Caco-2 (cell line): ENCODE measurements at regions not wholly inside any gene's neighbourhood (a gene's known extent, or its start where the extent isn't known, plus 50 kb on each side); places are given as distances from the start of the nearest gene placed in this dataset.

ENCODE experiments used
- BruUV-seq: library from RNA; stranded (reverse); fragments of 400-500 nt; replicated peaks from 2 replicates; lab custom pipeline; 2021; lab: Mats Ljungman, UMichigan
- CTCF ChIA-PET: fragments of 300-600 bp; sonication (Branson Sonifier 250); formaldehyde crosslinking; loops from one replicate; lab custom pipeline; 2022; ENCODE audit warnings: antibody characterized with exemption; lab: Charles Lee
- POLR2A ChIA-PET: fragments of 300-600 bp; sonication (Branson Sonifier 250); formaldehyde crosslinking; loops from one replicate; lab custom pipeline; 2022; ENCODE audit warnings: antibody characterized with exemption; lab: Charles Lee
- DNase-seq, 2 experiments: peaks; one replicate each; pipeline versions ENCODE4 v3.0.0 to v3.0.0-alpha.2; 2020 to 2022
- H3K27me3 ChIP-seq: replicated peaks from 2 replicates; pipeline ENCODE4 v1.6.0; 2011; ENCODE audit warnings: low read length; ENCODE audit not compliant: control insufficient read depth, insufficient read depth
- H3K36me3 ChIP-seq: 2 replicates; pipeline ENCODE4 v1.5.1; 2011; ENCODE audit warnings: low read length; ENCODE audit not compliant: control insufficient read depth, insufficient read depth
- H3K4me1 ChIP-seq: fragments of 250-450 bp; sonication (Bioruptor Pico); 2 replicates; pipeline ENCODE4 v1.5.1; 2020; ENCODE audit warnings: mild to moderate bottlenecking
- H3K4me3 ChIP-seq: 2 replicates; pipeline ENCODE4 v1.5.1; 2011; ENCODE audit warnings: low read depth, mild to moderate bottlenecking, control low read depth, low read length
- H3K9me3 ChIP-seq: fragments of 250-450 bp; sonication (Bioruptor Pico); 2 replicates; pipeline ENCODE4 v1.5.1; 2020; ENCODE audit warnings: mild to moderate bottlenecking, moderate library complexity
- H3K27ac Mint-ChIP-seq: one replicate; pipeline ENCODE4 v1.8.0; 2022; ENCODE audit warnings: mixed read lengths; ENCODE audit not compliant: unreplicated experiment
- H3K27me3 Mint-ChIP-seq: one replicate; pipeline ENCODE4 v1.8.0; 2022; ENCODE audit warnings: mixed read lengths; ENCODE audit not compliant: insufficient read depth, unreplicated experiment
- H3K36me3 Mint-ChIP-seq: one replicate; pipeline ENCODE4 v1.8.0; 2022; ENCODE audit warnings: mild to moderate bottlenecking, mixed read lengths; ENCODE audit not compliant: insufficient read depth, unreplicated experiment
- H3K4me1 Mint-ChIP-seq: one replicate; pipeline ENCODE4 v1.8.0; 2022; ENCODE audit warnings: low read depth, mixed read lengths; ENCODE audit not compliant: unreplicated experiment
- H3K4me3 Mint-ChIP-seq: one replicate; pipeline ENCODE4 v1.8.0; 2022; ENCODE audit warnings: mild to moderate bottlenecking, moderate library complexity, mixed read lengths; ENCODE audit not compliant: unreplicated experiment
- H3K9me3 Mint-ChIP-seq: one replicate; pipeline ENCODE4 v1.8.0; 2022; ENCODE audit warnings: mixed read lengths; ENCODE audit not compliant: unreplicated experiment
- intact Hi-C: fragments of 100-400 bp; cut with micrococcal nuclease; formaldehyde crosslinking; loops from one replicate; pipeline ENCODE4 v1.10.0; 2022; ENCODE audit not compliant: unreplicated experiment
- TF ChIP-seq, protein P1 (sequence below), 2 experiments: fragments of 200-600 bp in 1 of 2; IDR thresholded peaks; 1 replicate in 1 of 2; 2 replicates in 1 of 2; pipeline versions ENCODE4 v1.5.1 to v1.8.0; 2011 to 2022; ENCODE audit warnings: antibody characterized with exemption in 1 of 2, control low read depth in 1 of 2, inconsistent platforms in 1 of 2, low read depth in 1 of 2, low read length in 1 of 2, mild to moderate bottlenecking in 1 of 2, moderate library complexity in 1 of 2; ENCODE audit not compliant: insufficient read depth in 1 of 2, severe bottlenecking in 1 of 2, unreplicated experiment in 1 of 2

DNA sequence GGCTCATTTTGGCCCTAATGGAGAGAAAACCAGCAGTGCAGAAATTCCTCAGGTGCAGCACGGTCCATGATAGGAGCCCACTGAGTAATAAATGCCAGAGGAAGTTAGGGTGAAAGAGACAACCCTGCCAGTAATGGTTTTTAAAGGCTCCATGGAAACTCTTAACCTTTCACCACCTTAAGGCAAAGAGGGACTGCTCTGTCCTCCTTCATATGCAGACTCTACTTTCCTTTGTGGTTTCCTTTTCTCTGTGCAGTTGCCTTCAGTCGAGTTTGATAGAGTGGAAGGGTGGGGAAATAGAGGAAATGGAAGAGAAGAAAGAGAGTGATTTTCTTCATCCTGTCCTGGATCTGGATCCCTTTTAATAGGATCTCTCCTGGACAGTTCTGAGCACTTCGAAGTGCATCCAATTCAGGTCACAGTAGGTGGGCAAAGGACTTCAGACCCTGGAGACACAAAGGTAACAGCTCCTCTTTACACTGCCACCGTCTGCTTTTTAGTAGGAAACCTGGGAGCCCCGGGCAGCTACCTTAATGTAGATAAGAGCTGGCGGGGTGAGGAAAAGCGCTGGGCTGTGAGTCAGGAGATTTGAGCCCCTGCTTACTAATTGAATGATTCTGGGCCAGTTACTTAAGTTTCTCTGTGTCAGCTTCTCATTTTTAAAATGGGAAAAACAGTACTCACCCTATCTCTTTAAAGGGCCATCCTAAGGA lies 294.8 kb downstream of the KCNRG start:
- ChIA-PET CTCF (interaction anchor here (0.6 kb wide), 1 partner anchor 56 kb away, joined by 4 read pairs; no protein-coding TSS in a partner anchor), POLR2A (no interaction called here)
- Mint-ChIP-seq H3K9me3 (peaks cover 3% of the 10 kb centered on the region), H3K4me1 (no peaks in the 10 kb centered on the region), H3K27me3 (no peaks in the 10 kb centered on the region), H3K36me3 (no peaks in the 10 kb centered on the region), H3K27ac (no peak overlapping the region), H3K4me3 (no peak overlapping the region)
- Histone ChIP-seq H3K4me3 (no peak overlapping the region), H3K9me3 (0 out of 2 replicates have a peak, but pooled peaks cover 3% of the 10 kb centered on the region), H3K36me3 (no peaks in the 10 kb centered on the region), H3K4me1 (no peaks in the 10 kb centered on the region), H3K27me3 (no peaks in the 10 kb centered on the region)
- TF ChIP-seq, protein P1, sequence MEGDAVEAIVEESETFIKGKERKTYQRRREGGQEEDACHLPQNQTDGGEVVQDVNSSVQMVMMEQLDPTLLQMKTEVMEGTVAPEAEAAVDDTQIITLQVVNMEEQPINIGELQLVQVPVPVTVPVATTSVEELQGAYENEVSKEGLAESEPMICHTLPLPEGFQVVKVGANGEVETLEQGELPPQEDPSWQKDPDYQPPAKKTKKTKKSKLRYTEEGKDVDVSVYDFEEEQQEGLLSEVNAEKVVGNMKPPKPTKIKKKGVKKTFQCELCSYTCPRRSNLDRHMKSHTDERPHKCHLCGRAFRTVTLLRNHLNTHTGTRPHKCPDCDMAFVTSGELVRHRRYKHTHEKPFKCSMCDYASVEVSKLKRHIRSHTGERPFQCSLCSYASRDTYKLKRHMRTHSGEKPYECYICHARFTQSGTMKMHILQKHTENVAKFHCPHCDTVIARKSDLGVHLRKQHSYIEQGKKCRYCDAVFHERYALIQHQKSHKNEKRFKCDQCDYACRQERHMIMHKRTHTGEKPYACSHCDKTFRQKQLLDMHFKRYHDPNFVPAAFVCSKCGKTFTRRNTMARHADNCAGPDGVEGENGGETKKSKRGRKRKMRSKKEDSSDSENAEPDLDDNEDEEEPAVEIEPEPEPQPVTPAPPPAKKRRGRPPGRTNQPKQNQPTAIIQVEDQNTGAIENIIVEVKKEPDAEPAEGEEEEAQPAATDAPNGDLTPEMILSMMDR (IDR thresholded peaks at IDR 0.05; ENCODE audit: insufficient read depth in 1 of 2, low read depth in 1 of 2, low read length in 1 of 2, severe bottlenecking in 1 of 2, unreplicated experiment in 1 of 2) = no peak
- no TSS peak for BruUV-seq
- intact Hi-C loops = no loop called here
- DNase-seq = no peak

- no peaks in the 10 kb centered on the region for H3K9me3 Mint-ChIP-seq
- TF ChIP-seq, protein P1 (IDR thresholded peaks at IDR 0.05; ENCODE audit: insufficient read depth in 1 of 2, low read depth in 1 of 2, low read length in 1 of 2, severe bottlenecking in 1 of 2, unreplicated experiment in 1 of 2) = no peak
- POLR2A ChIA-PET = no interaction called here
- CTCF ChIA-PET = no interaction called here
- H3K9me3 ChIP-seq = no peaks in the 10 kb centered on the region
- no peak overlapping the region for H3K4me3 ChIP-seq
- no peaks in the 10 kb centered on the region for H3K27me3 ChIP-seq
- no peak overlapping the region for H3K4me3 Mint-ChIP-seq
- intact Hi-C loops = no loop called here
- no peaks in the 10 kb centered on the region for H3K27me3 Mint-ChIP-seq
- no peaks in the 10 kb centered on the region for H3K36me3 ChIP-seq
- H3K36me3 Mint-ChIP-seq = no peaks in the 10 kb centered on the region
- no peaks in the 10 kb centered on the region for H3K4me1 ChIP-seq
- H3K4me1 Mint-ChIP-seq = no peaks in the 10 kb centered on the region
- no TSS peak for BruUV-seq
- H3K27ac Mint-ChIP-seq = no peak overlapping the region
- no peak for DNase-seq
These were observed 295.5 kb downstream of the KCNRG start for GRCh38 chr13:50310734-50311133.

DNA sequence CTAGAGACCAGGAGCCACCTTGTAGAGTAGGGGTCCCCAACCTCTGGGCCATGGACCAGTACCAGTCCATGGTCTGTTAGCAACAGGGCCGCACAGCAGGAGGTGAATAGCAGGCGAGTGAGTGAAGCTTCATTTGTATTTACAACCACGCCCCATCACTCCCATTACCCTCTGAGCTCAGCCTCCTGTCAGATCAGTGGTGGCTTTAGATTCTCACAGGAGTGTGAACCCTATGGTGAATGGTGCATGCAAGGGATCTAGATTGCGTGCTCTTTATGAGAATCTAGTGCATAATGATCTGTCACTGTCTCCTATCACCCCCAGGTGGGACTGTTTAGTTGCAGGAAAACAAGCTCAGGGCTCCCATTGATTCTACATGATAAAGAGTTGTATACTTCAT lies 303.6 kb downstream of the KCNRG start:
- H3K9me3 ChIP-seq = no peaks in the 10 kb centered on the region
- H3K36me3 ChIP-seq = no peaks in the 10 kb centered on the region; the same call in 1 of the 2 replicates
- DNase-seq = no peak
- H3K4me3 ChIP-seq = no peak overlapping the region
- ChIA-PET POLR2A (no interaction called here), CTCF (no interaction called here)
- no peaks in the 10 kb centered on the region for H3K36me3 Mint-ChIP-seq
- H3K4me3 Mint-ChIP-seq = no peak overlapping the region
- H3K4me1 Mint-ChIP-seq = peaks cover 25% of the 10 kb centered on the region
- intact Hi-C loops = no loop called here
- H3K4me1 ChIP-seq = peaks cover 25% of the 10 kb centered on the region
- peaks cover 9% of the 10 kb centered on the region for H3K9me3 Mint-ChIP-seq
- H3K27me3 ChIP-seq = no peaks in the 10 kb centered on the region
- H3K27ac Mint-ChIP-seq = no peak overlapping the region
- BruUV-seq = no TSS peak
- no peaks in the 10 kb centered on the region for H3K27me3 Mint-ChIP-seq
- TF ChIP-seq, protein P1 (IDR thresholded peaks at IDR 0.05; ENCODE audit: insufficient read depth in 1 of 2, low read depth in 1 of 2, low read length in 1 of 2, severe bottlenecking in 1 of 2, unreplicated experiment in 1 of 2) = peak in 1 of 2 experiments; percentile 15
